ENCODE measurements at regions not wholly inside any gene's neighbourhood (a gene's known extent, or its start where the extent isn't known, plus 50 kb on each side); places are given as distances from the start of the nearest gene placed in this dataset.

- DNase-seq, result no peak
- Histone ChIP-seq H3K27ac (ENCODE audit: low read depth in 1 of 3, low read length in 2 of 3) (no peak overlapping the region), H3K4me3 (ENCODE audit: low read depth in 1 of 3, low read length in 3 of 3) (no peak overlapping the region), H3K9me3 (ENCODE audit: control insufficient read depth in 2 of 2, insufficient read depth in 1 of 2, low read depth in 1 of 2, low read length in 1 of 2) (no peaks in the 10 kb centered on the region), H3K36me3 (ENCODE audit: control insufficient read depth in 3 of 3, insufficient read depth in 2 of 3, low read depth in 1 of 3, low read length in 3 of 3) (no peaks in the 10 kb centered on the region), H3K27me3 (ENCODE audit: control insufficient read depth in 3 of 3, insufficient read depth in 3 of 3, low read length in 3 of 3) (peaks cover 0 to 3% (median 0%) of the 10 kb centered on the region in 3 donors), H3K4me1 (ENCODE audit: control insufficient read depth in 3 of 3, insufficient read depth in 2 of 3, low read depth in 1 of 3, low read length in 2 of 3) (no peaks in the 10 kb centered on the region)
- no peak for FAIRE-seq
- WGBS, 3 donors, result 92 to 97% (median 94%) methylated on average over 3 of the region's 3 CpGs
These were observed 282.6 kb downstream of the CDC5L start for GRCh38 chr6:44670146-44670545.

DNA sequence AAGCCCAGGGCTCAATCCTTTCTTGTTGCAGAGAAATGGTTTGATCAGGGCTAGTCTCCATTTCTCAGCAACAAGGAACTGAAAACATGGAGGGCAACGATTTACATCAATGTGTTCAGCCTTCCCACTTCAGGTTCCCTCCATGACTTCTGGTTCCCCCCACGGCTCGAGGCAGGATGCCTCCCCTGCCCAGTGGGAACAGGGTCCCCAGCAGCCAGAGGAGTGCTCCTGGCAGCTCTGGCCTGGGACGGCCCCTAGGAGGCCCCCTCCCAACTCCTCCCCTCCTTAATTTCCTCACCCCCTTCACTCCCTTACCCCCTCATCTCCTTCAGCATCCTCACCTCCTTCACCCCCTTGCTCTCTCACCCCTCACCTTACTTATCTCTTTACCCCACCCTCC is 283.8 kb downstream of the CDC5L start:
- Histone ChIP-seq H3K27me3 (ENCODE audit: control insufficient read depth in 3 of 3, insufficient read depth in 3 of 3, low read length in 3 of 3) (peaks cover 0 to 3% (median 0%) of the 10 kb centered on the region in 3 donors), H3K4me3 (ENCODE audit: low read depth in 1 of 3, low read length in 3 of 3) (no peak overlapping the region), H3K4me1 (ENCODE audit: control insufficient read depth in 3 of 3, insufficient read depth in 2 of 3, low read depth in 1 of 3, low read length in 2 of 3) (no peaks in the 10 kb centered on the region), H3K27ac (ENCODE audit: low read depth in 1 of 3, low read length in 2 of 3) (no peak overlapping the region), H3K9me3 (ENCODE audit: control insufficient read depth in 2 of 2, insufficient read depth in 1 of 2, low read depth in 1 of 2, low read length in 1 of 2) (no peaks in the 10 kb centered on the region), H3K36me3 (ENCODE audit: control insufficient read depth in 3 of 3, insufficient read depth in 2 of 3, low read depth in 1 of 3, low read length in 3 of 3) (no peaks in the 10 kb centered on the region)
- whole genome bisulfite sequencing, 3 donors, result 60 to 72% (median 68%) methylated on average over 4 of the region's 4 CpGs
- FAIRE-seq (no peak), DNase-seq (no peak)

- H3K27ac ChIP-seq (ENCODE audit: low read depth in 1 of 3, low read length in 2 of 3), result no peak overlapping the region
- DNase-seq (no peak), FAIRE-seq (no peak)
- H3K36me3 ChIP-seq (ENCODE audit: control insufficient read depth in 3 of 3, insufficient read depth in 2 of 3, low read depth in 1 of 3, low read length in 3 of 3), result no peaks in the 10 kb centered on the region
- H3K9me3 ChIP-seq (ENCODE audit: control insufficient read depth in 2 of 2, insufficient read depth in 1 of 2, low read depth in 1 of 2, low read length in 1 of 2), result no peaks in the 10 kb centered on the region
- peaks cover 0 to 3% (median 0%) of the 10 kb centered on the region in 3 donors for H3K27me3 ChIP-seq (ENCODE audit: control insufficient read depth in 3 of 3, insufficient read depth in 3 of 3, low read length in 3 of 3)
- H3K4me3 ChIP-seq (ENCODE audit: low read depth in 1 of 3, low read length in 3 of 3), result no peak overlapping the region
- 80 to 81% (median 80%) methylated on average over 3 of the region's 3 CpGs for WGBS, 3 donors
- H3K4me1 ChIP-seq (ENCODE audit: control insufficient read depth in 3 of 3, insufficient read depth in 2 of 3, low read depth in 1 of 3, low read length in 2 of 3), result no peaks in the 10 kb centered on the region
These were observed 284.6 kb downstream of the CDC5L start for GRCh38 chr6:44672086-44672485.

DNA sequence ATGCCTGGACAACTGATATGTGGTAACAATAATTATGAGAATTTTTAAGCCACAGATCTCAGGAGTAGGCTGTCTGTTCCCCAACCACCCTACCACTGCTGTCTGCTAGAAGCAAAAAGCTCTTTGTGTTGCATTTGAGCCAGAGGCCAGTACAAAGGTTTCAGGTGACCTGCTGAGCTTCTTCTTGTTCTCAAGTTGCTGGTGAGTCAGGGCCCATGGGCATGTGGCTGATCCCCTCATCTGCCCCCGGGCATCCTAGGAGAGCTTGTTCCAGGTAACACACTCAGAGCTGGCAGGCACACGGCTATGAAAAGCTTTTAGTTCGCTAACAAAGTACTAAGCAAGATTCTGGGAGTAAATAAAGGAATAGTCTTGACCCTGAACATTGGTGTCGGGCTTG is 285.3 kb downstream of the CDC5L start:
- Histone ChIP-seq H3K9me3 (ENCODE audit: control insufficient read depth in 2 of 2, insufficient read depth in 1 of 2, low read depth in 1 of 2, low read length in 1 of 2) (no peaks in the 10 kb centered on the region), H3K27me3 (ENCODE audit: control insufficient read depth in 3 of 3, insufficient read depth in 3 of 3, low read length in 3 of 3) (peaks cover 0 to 3% (median 0%) of the 10 kb centered on the region in 3 donors), H3K4me1 (ENCODE audit: control insufficient read depth in 3 of 3, insufficient read depth in 2 of 3, low read depth in 1 of 3, low read length in 2 of 3) (no peaks in the 10 kb centered on the region), H3K27ac (ENCODE audit: low read depth in 1 of 3, low read length in 2 of 3) (no peak overlapping the region), H3K36me3 (ENCODE audit: control insufficient read depth in 3 of 3, insufficient read depth in 2 of 3, low read depth in 1 of 3, low read length in 3 of 3) (no peaks in the 10 kb centered on the region), H3K4me3 (ENCODE audit: low read depth in 1 of 3, low read length in 3 of 3) (no peak overlapping the region)
- FAIRE-seq (no peak), DNase-seq (no peak)
- 71 to 78% (median 76%) methylated on average over 4 of the region's 4 CpGs for WGBS, 3 donors

DNA sequence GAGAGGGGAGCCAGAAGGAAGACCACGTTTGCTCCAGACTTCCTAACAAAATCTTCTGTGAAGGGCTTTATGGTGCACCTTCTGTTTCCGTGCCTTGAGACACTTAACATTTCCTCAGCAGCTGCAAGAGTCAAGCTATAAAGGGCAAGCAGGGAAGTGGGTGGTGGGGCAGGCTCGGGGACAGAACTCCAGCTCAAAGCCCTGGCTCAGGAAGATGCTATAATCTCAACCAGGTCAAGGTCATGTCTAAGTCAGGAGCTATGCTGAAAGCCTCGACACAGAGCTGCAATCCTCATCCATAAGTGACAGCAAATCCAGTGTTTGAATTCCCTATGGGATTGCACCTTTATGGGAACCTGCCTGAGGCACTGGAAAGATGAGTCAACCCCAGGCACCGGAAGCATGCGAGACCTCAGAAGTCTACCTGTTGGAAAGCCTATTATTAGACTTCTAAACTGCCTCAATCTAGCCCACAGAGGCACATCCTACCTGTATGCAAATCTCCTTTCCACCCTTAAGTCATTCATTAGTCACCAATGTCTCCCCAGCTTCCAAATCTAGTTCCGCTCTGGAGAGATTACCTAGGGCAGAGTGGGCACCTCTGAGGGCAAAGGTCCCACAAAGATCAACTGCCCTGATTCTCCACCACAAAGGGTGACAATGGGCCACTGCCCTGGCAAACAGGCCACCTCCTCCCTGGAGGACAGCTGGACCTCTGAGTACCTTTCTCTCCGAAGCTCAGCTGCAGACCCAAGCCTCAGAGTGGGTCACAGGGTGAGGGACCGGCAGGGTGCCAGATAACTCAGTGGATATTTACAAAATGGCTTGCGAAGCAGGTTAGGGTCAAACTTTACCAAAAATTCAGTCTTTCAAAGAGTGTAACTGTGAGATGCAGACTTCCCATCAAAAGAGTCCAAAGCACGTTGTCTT is 287.0 kb downstream of the CDC5L start:
- Histone ChIP-seq H3K9me3 (ENCODE audit: control insufficient read depth in 2 of 2, insufficient read depth in 1 of 2, low read depth in 1 of 2, low read length in 1 of 2) (no peaks in the 10 kb centered on the region), H3K4me3 (ENCODE audit: low read depth in 1 of 3, low read length in 3 of 3) (no peak overlapping the region), H3K36me3 (ENCODE audit: control insufficient read depth in 3 of 3, insufficient read depth in 2 of 3, low read depth in 1 of 3, low read length in 3 of 3) (no peaks in the 10 kb centered on the region), H3K4me1 (ENCODE audit: control insufficient read depth in 3 of 3, insufficient read depth in 2 of 3, low read depth in 1 of 3, low read length in 2 of 3) (no peaks in the 10 kb centered on the region), H3K27me3 (ENCODE audit: control insufficient read depth in 3 of 3, insufficient read depth in 3 of 3, low read length in 3 of 3) (peaks cover 0 to 3% (median 0%) of the 10 kb centered on the region in 3 donors), H3K27ac (ENCODE audit: low read depth in 1 of 3, low read length in 2 of 3) (no peak overlapping the region)
- DNase-seq, result no peak
- FAIRE-seq, result no peak
- 63 to 64% (median 64%) methylated on average over 11 of the region's 11 CpGs for WGBS, 3 donors

GRCh38 chr6:44675449-44675848 is 287.9 kb downstream of the CDC5L start:
- H3K36me3 ChIP-seq (ENCODE audit: control insufficient read depth in 3 of 3, insufficient read depth in 2 of 3, low read depth in 1 of 3, low read length in 3 of 3), result no peaks in the 10 kb centered on the region
- H3K4me1 ChIP-seq (ENCODE audit: control insufficient read depth in 3 of 3, insufficient read depth in 2 of 3, low read depth in 1 of 3, low read length in 2 of 3), result no peaks in the 10 kb centered on the region
- peaks cover 0 to 6% (median 0%) of the 10 kb centered on the region in 3 donors for H3K27me3 ChIP-seq (ENCODE audit: control insufficient read depth in 3 of 3, insufficient read depth in 3 of 3, low read length in 3 of 3)
- DNase-seq, result no peak
- H3K9me3 ChIP-seq (ENCODE audit: control insufficient read depth in 2 of 2, insufficient read depth in 1 of 2, low read depth in 1 of 2, low read length in 1 of 2), result no peaks in the 10 kb centered on the region
- 84 to 87% (median 86%) methylated on average over 2 of the region's 2 CpGs for WGBS, 3 donors
- no peak overlapping the region for H3K4me3 ChIP-seq (ENCODE audit: low read depth in 1 of 3, low read length in 3 of 3)
- no peak overlapping the region for H3K27ac ChIP-seq (ENCODE audit: low read depth in 1 of 3, low read length in 2 of 3)
- FAIRE-seq, result no peak

DNA sequence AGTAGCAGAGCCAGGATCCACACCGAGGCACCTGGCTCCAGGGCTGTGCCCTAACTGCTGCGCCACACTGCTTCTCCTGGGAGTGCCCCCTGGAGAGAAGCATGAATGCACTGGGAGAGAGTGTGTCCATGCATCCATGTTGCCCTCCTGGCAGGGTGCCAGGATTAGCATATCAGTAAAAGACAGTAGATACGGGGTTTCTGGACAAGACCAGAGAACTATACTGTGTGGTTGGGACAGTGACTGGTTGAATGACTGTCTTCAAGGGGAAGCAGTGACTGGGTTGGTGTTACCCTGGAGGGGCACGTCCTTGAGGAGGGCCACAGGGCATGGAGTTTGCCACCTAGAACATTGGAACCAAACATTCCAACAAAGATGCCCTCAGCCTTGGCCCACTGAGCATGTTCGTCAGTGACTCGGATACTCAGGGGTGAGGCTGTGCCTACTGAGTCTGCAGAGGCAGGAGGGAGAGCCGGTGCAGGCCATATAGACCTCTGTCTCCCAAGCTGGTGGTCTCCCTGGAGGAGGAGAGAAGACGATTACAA is 288.8 kb downstream of the CDC5L start:
- no peaks in the 10 kb centered on the region for H3K9me3 ChIP-seq (ENCODE audit: control insufficient read depth in 2 of 2, insufficient read depth in 1 of 2, low read depth in 1 of 2, low read length in 1 of 2)
- H3K36me3 ChIP-seq (ENCODE audit: control insufficient read depth in 3 of 3, insufficient read depth in 2 of 3, low read depth in 1 of 3, low read length in 3 of 3), result no peaks in the 10 kb centered on the region
- H3K4me3 ChIP-seq (ENCODE audit: low read depth in 1 of 3, low read length in 3 of 3), result no peak overlapping the region
- H3K27me3 ChIP-seq (ENCODE audit: control insufficient read depth in 3 of 3, insufficient read depth in 3 of 3, low read length in 3 of 3), result peaks cover 0 to 6% (median 0%) of the 10 kb centered on the region in 3 donors
- no peak overlapping the region for H3K27ac ChIP-seq (ENCODE audit: low read depth in 1 of 3, low read length in 2 of 3)
- DNase-seq, result no peak
- no peak for FAIRE-seq
- WGBS, 3 donors, result 79 to 90% (median 83%) methylated on average over 8 of the region's 8 CpGs
- no peaks in the 10 kb centered on the region for H3K4me1 ChIP-seq (ENCODE audit: control insufficient read depth in 3 of 3, insufficient read depth in 2 of 3, low read depth in 1 of 3, low read length in 2 of 3)

- no peak for DNase-seq
- Histone ChIP-seq H3K36me3 (ENCODE audit: control insufficient read depth in 3 of 3, insufficient read depth in 2 of 3, low read depth in 1 of 3, low read length in 3 of 3) (no peaks in the 10 kb centered on the region), H3K4me3 (ENCODE audit: low read depth in 1 of 3, low read length in 3 of 3) (no peak overlapping the region), H3K9me3 (ENCODE audit: control insufficient read depth in 2 of 2, insufficient read depth in 1 of 2, low read depth in 1 of 2, low read length in 1 of 2) (no peaks in the 10 kb centered on the region), H3K27ac (ENCODE audit: low read depth in 1 of 3, low read length in 2 of 3) (no peak overlapping the region), H3K4me1 (ENCODE audit: control insufficient read depth in 3 of 3, insufficient read depth in 2 of 3, low read depth in 1 of 3, low read length in 2 of 3) (no peaks in the 10 kb centered on the region), H3K27me3 (ENCODE audit: control insufficient read depth in 3 of 3, insufficient read depth in 3 of 3, low read length in 3 of 3) (peaks cover 0 to 6% (median 0%) of the 10 kb centered on the region in 3 donors)
- FAIRE-seq, result no peak
- 79 to 88% (median 81%) methylated on average over 9 of the region's 9 CpGs for WGBS, 3 donors
These were observed 289.4 kb downstream of the CDC5L start for GRCh38 chr6:44676826-44677433.
